ENCODE measurements at regions not wholly inside any gene's neighbourhood (a gene's known extent, or its start where the extent isn't known, plus 50 kb on each side); places are given as distances from the start of the nearest gene placed in this dataset.
"Not testable (repeated sequence)": the region's sequence is repeated elsewhere in the genome, so short reads cannot be mapped to it uniquely, and the experiment has no call there.

DNA sequence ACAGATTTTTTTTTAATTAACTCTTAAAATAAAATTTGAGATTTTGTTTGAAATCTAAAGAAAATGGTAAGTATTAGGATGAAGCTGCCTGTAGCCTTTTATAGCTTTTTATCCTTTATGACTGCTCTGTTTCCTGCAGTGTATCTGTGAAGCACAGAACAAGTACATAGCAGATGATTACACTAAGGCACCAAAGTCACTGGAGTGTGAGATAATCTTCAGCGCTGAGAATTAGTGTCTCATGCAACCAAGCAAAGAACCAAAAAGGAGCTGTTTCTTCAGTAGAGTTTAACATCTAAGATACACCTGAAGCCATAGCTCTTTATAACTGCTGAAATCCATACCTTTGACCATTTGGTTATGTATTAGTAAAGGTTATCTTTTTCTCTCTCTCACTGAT, 1989.8 kb upstream of the PCDH10 start:
- no peak for DNase-seq

- DNase-seq = no peak
Measured at GRCh38 chr4:131192318-131192717, 1956.8 kb upstream of the PCDH10 start.

GRCh38 chr4:131207589-131207988, 1941.5 kb upstream of the PCDH10 start:
- DNase-seq = no peak

DNA sequence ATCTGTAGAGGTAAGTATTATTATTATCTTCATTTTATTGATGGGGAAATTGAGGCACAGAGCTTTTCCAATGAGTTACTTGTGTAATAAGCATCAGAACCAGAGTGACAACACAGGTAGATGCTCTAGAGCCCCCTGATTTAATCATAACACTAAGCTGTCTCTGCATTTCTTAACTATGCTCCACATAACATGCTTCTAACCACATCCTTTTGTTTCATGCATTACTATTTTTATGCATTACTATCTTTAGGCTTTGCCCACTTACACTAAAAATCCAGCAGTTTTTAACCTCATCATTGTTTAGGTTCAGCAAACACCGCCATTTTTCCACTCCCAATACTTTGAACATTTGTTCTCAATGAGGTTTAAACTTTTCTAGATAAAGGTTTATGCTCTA, 1900.8 kb upstream of the PCDH10 start:
- no peak for DNase-seq

DNA sequence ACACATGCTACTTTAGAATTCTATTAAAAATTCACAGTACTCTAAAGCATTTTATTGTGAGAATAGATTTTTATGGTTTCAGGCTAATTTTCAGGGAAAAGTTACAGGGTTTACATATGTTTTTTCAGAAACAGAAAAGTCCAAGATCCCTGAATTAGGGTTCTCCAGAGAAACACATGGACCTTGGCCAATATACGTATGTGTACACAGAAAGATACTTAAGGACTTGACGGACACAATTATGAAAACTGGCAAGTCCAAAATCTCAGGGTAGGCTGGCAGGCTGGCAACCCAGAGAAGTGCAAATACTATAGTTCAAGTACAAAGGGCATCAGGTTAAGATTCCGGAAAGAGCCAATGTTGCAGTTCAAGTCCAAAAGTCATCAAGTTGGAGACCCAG, 1897.8 kb upstream of the PCDH10 start:
- DNase-seq = no peak

GRCh38 chr4:131257241-131257640, 1891.9 kb upstream of the PCDH10 start:
- no peak for DNase-seq

GRCh38 chr4:131258361-131258760, 1890.7 kb upstream of the PCDH10 start:
- DNase-seq = no peak

GRCh38 chr4:131288441-131288840, 1860.7 kb upstream of the PCDH10 start:
- no peak for DNase-seq

GRCh38 chr4:131296192-131296591, 1852.9 kb upstream of the PCDH10 start:
- no peak for DNase-seq

GRCh38 chr4:131302108-131302507, 1847.0 kb upstream of the PCDH10 start:
- no peak for DNase-seq

GRCh38 chr4:131304686-131305085, 1844.4 kb upstream of the PCDH10 start:
- DNase-seq = no peak

DNA sequence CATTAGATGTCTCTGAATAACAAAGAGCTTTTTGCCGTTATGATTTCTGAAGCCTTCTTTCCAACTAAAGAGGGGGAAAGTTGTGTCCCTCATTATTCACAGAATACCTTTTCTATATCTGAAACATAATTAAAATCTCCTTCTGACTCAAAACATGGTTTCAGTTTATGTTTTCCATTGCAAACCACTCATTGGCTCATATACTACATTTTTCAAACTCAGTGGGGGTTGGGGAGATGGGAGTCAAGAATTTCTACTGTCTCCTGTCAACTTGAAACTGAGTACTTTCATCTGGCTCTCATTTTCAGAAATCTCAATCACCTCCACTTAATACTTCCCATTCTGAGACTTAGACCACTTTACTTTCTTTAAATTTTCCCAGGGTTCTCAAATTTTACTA, 1839.5 kb upstream of the PCDH10 start:
- no peak for DNase-seq

- DNase-seq = no peak
Measured at GRCh38 chr4:131316086-131316485, 1833.0 kb upstream of the PCDH10 start.

DNA sequence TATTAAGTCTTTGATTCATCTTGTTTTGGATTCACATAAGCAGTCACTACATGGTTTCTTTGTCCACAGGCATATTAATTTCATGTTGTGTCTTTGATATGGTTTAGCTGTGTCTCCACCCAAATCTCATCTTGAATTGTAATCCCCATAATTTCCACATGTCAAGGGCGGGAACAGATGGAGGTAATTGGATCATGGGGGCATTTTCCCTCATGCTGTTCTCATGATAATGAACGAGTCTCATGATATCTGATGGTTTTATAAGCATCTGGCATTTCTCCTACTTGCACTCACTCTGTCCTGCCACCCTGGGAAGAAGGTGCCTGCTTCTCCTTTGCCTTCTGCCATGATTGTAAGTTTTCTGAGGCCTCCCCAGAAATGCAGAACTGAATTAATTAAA, 1811.2 kb upstream of the PCDH10 start:
- no peak for DNase-seq

DNA sequence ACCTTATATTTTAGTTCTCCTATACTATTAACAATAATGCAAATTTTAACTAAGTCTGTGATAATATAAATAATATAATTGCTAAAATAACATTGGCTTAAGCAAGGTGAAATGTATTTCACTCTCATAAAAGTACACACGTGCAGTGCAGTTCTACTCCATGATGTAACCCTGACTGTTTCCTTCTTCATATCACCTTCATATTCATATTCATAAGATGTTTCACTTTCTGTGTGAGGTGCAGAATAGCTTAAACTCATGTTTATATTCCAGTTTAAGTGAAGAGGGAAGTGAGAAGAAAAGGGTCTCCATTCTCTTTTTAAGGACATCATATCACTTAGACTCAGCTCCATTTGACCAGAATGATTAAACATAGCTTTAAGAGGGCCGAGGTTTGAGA, 1810.0 kb upstream of the PCDH10 start:
- no peak for DNase-seq

- no peak for DNase-seq
Measured at GRCh38 chr4:131344761-131345160, 1804.3 kb upstream of the PCDH10 start.

DNA sequence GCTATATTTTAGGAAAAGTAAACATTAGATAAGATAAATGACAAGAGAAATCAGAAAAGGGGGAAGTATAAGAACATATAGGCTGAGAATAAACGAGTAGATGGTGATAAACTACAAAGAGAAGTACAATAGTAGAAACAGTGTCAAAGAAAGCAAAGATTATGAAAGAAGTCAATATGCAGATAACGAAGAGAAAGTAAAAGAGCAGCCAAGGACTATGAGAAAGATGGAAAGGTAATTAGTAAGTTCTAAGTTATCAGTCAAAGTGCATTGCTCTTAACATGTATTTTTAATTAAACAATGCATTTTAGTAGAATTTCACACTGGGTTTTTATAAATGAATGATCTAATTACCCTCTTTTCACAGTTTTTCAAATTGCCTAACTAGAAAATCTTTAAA, 1801.3 kb upstream of the PCDH10 start:
- DNase-seq = no peak

DNA sequence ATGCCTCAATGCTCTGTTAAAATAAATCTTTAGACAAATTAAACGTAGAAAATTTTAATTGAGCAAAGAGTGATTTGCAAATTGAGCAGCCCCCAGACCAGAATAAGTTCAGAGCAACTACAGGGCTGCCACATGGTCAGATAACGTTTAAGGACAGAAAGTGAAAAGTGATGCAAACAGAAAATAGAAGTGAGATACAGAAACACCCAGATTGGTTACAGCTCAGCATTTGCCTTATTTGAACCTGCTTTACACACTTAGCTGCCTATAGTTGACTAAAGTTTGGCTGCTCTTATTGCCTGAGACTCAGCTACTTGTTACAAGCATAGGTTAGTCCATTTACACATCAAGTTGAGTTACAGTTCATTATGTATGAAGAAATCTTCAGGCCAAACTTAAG, 1800.8 kb upstream of the PCDH10 start:
- no peak for DNase-seq

GRCh38 chr4:131352371-131352770, 1796.7 kb upstream of the PCDH10 start:
- DNase-seq = not testable (repeated sequence)

DNA sequence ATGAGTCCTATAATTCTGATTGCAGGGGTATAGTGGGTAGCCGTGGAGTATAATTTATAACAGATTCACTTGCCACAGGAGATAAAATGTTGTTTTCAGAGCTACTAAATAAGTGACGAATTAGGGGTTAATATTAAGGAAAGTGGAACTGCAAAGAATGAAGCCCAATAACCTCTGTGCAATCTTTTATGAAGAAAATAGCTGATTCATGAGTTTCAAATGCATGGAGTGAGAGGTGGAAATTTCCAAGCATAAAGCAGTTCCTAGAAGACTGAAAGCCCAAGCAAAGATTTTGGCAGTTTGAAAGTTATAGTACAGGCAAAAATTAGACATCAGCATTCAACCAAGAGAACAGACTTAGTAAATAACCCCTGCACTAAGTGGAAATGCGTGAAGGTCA, 1782.4 kb upstream of the PCDH10 start:
- DNase-seq = no peak

- DNase-seq = no peak
Measured at GRCh38 chr4:131367441-131367840, 1781.7 kb upstream of the PCDH10 start.

DNA sequence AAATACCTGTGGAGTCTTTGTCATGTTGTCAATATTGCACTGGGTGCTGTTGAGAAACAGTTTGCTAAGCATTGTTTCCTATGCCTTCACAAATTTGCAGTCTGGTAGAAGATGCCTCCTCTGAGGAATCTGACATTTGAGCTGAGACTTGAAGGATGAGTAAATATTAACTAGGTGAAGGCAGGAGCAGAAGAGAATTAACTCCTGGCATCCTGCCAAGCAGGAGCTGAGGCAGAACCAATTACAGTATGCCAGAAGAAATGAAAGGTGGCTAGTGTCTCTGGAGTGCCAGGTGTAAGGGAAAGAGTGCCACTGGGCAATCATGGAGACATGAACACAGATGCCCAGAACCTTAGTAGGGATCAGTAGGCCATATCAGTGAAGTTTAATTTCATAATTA, 1778.2 kb upstream of the PCDH10 start:
- no peak for DNase-seq

DNA sequence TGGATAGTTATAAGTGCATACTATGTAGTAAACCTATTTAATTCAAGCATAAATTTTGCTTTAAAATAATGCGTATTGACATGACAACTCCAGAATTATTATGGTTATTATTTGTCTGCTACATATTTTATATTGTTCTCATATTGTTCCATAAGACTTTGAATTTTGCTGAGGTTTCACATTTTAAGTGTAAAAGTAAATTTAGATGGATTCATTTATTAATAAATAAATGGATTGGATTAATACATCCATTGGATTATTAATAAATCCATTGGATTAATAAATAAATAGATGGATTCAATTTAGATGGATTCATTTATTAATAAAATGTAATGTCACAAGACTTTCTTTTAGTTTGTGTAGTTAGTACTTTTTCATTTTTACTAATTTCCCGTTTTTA, 1768.0 kb upstream of the PCDH10 start:
- no peak for DNase-seq

DNA sequence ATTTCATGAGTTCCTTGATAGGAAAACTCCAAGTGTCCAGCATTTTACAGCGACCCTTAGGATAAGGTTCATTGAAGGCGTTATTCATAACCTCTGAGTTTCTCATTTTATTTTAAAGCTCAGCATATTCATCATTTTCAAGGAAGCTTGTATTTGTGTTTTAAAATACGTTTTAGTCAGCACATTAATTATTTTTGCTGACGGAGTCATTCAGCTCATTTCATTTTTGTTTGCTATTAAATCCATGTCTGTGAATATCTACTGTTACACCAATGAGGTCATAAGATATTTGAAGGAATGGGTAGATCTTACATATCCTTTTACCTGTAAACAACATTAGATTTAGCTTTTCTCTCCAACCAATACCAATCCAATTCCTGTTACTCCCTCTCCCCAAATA, 1766.3 kb upstream of the PCDH10 start:
- no peak for DNase-seq

GRCh38 chr4:131388277-131388676, 1760.8 kb upstream of the PCDH10 start:
- no peak for DNase-seq

DNA sequence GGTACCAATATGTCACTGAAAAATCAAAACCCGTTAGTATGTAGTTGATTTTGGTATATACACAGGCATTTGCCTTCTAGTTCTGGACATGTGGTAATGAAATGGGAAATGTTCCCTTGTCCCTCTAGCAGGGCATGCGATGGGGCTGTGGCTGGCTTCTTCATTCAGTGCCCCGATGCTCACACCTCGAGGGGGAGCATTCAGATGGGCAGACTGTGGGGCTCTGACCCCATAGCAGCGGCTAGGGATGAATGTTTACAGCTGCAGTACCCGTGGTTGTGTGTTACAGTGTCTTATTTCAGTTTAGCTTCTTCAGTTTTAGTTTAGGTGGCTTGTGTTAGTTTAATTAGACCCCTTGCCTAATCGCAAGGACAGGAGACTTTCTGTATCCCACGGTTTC, 1741.0 kb upstream of the PCDH10 start:
- no peak for DNase-seq
